ENCODE measurements at regions not wholly inside any gene's neighbourhood (a gene's known extent, or its start where the extent isn't known, plus 50 kb on each side); places are given as distances from the start of the nearest gene placed in this dataset.

- Histone ChIP-seq H3K27ac (ENCODE audit: low read length) (no peak overlapping the region), H3K9me3 (ENCODE audit: control insufficient read depth, insufficient read depth, low read length) (no peaks in the 10 kb centered on the region), H3K4me1 (ENCODE audit: control insufficient read depth, insufficient read depth, low read length) (no peaks in the 10 kb centered on the region), H3K27me3 (ENCODE audit: control insufficient read depth, insufficient read depth, low read length) (no peaks in the 10 kb centered on the region), H3K36me3 (ENCODE audit: control insufficient read depth, insufficient read depth, low read length) (no peaks in the 10 kb centered on the region), H3K4me3 (ENCODE audit: low read length) (no peak overlapping the region)
- no peak for DNase-seq (ENCODE audit: low read depth, low spot score)
- no CpG with 5 or more reads among the region's 5 CpGs for WGBS (ENCODE audit: insufficient coverage, insufficient read length)
Measured at GRCh38 chr4:171714791-171715454, 98.3 kb upstream of the GALNTL6 start.

GRCh38 chr4:171710743-171711142 lies 102.5 kb upstream of the GALNTL6 start:
- Histone ChIP-seq H3K27me3 (ENCODE audit: control insufficient read depth, insufficient read depth, low read length) (no peaks in the 10 kb centered on the region), H3K9me3 (ENCODE audit: control insufficient read depth, insufficient read depth, low read length) (no peaks in the 10 kb centered on the region), H3K36me3 (ENCODE audit: control insufficient read depth, insufficient read depth, low read length) (no peaks in the 10 kb centered on the region), H3K27ac (ENCODE audit: low read length) (no peak overlapping the region), H3K4me1 (ENCODE audit: control insufficient read depth, insufficient read depth, low read length) (no peaks in the 10 kb centered on the region), H3K4me3 (ENCODE audit: low read length) (no peak overlapping the region)
- no peak for DNase-seq (ENCODE audit: low read depth, low spot score)
- WGBS (ENCODE audit: insufficient coverage, insufficient read length): no CpG with 5 or more reads among the region's 1 CpG

- H3K4me1 ChIP-seq (ENCODE audit: control insufficient read depth, insufficient read depth, low read length): no peaks in the 10 kb centered on the region
- no peaks in the 10 kb centered on the region for H3K27me3 ChIP-seq (ENCODE audit: control insufficient read depth, insufficient read depth, low read length)
- H3K9me3 ChIP-seq (ENCODE audit: control insufficient read depth, insufficient read depth, low read length): no peaks in the 10 kb centered on the region
- no peaks in the 10 kb centered on the region for H3K36me3 ChIP-seq (ENCODE audit: control insufficient read depth, insufficient read depth, low read length)
- no CpG with 5 or more reads among the region's 4 CpGs for WGBS (ENCODE audit: insufficient coverage, insufficient read length)
- H3K27ac ChIP-seq (ENCODE audit: low read length): no peak overlapping the region
- no peak overlapping the region for H3K4me3 ChIP-seq (ENCODE audit: low read length)
- no peak for DNase-seq (ENCODE audit: low read depth, low spot score)
Measured at GRCh38 chr4:171676555-171677215, 136.5 kb upstream of the GALNTL6 start.

GRCh38 chr4:171674781-171675180 lies 138.4 kb upstream of the GALNTL6 start:
- no peaks in the 10 kb centered on the region for H3K36me3 ChIP-seq (ENCODE audit: control insufficient read depth, insufficient read depth, low read length)
- no peaks in the 10 kb centered on the region for H3K9me3 ChIP-seq (ENCODE audit: control insufficient read depth, insufficient read depth, low read length)
- H3K4me1 ChIP-seq (ENCODE audit: control insufficient read depth, insufficient read depth, low read length): no peaks in the 10 kb centered on the region
- WGBS (ENCODE audit: insufficient coverage, insufficient read length): no CpG with 5 or more reads among the region's 11 CpGs
- DNase-seq (ENCODE audit: low read depth, low spot score): no peak
- H3K27ac ChIP-seq (ENCODE audit: low read length): no peak overlapping the region
- no peaks in the 10 kb centered on the region for H3K27me3 ChIP-seq (ENCODE audit: control insufficient read depth, insufficient read depth, low read length)
- no peak overlapping the region for H3K4me3 ChIP-seq (ENCODE audit: low read length)

- no peak for DNase-seq (ENCODE audit: low read depth, low spot score)
- Histone ChIP-seq H3K9me3 (ENCODE audit: control insufficient read depth, insufficient read depth, low read length) (no peaks in the 10 kb centered on the region), H3K4me1 (ENCODE audit: control insufficient read depth, insufficient read depth, low read length) (no peaks in the 10 kb centered on the region), H3K36me3 (ENCODE audit: control insufficient read depth, insufficient read depth, low read length) (no peaks in the 10 kb centered on the region), H3K27me3 (ENCODE audit: control insufficient read depth, insufficient read depth, low read length) (no peaks in the 10 kb centered on the region), H3K4me3 (ENCODE audit: low read length) (no peak overlapping the region), H3K27ac (ENCODE audit: low read length) (no peak overlapping the region)
- 100% methylated on average over 1 of the region's 3 CpGs for WGBS (ENCODE audit: insufficient coverage, insufficient read length)
Measured at GRCh38 chr4:171668403-171668802, 144.8 kb upstream of the GALNTL6 start.

- Histone ChIP-seq H3K27me3 (ENCODE audit: control insufficient read depth, insufficient read depth, low read length) (no peaks in the 10 kb centered on the region), H3K4me3 (ENCODE audit: low read length) (no peak overlapping the region), H3K9me3 (ENCODE audit: control insufficient read depth, insufficient read depth, low read length) (no peaks in the 10 kb centered on the region), H3K36me3 (ENCODE audit: control insufficient read depth, insufficient read depth, low read length) (no peaks in the 10 kb centered on the region), H3K4me1 (ENCODE audit: control insufficient read depth, insufficient read depth, low read length) (no peaks in the 10 kb centered on the region), H3K27ac (ENCODE audit: low read length) (no peak overlapping the region)
- no peak for DNase-seq (ENCODE audit: low read depth, low spot score)
Measured at GRCh38 chr4:171667906-171668305, 145.3 kb upstream of the GALNTL6 start.

- DNase-seq (ENCODE audit: low read depth, low spot score): no peak
- Histone ChIP-seq H3K27me3 (ENCODE audit: control insufficient read depth, insufficient read depth, low read length) (no peaks in the 10 kb centered on the region), H3K36me3 (ENCODE audit: control insufficient read depth, insufficient read depth, low read length) (no peaks in the 10 kb centered on the region), H3K9me3 (ENCODE audit: control insufficient read depth, insufficient read depth, low read length) (no peaks in the 10 kb centered on the region), H3K27ac (ENCODE audit: low read length) (no peak overlapping the region), H3K4me3 (ENCODE audit: low read length) (no peak overlapping the region), H3K4me1 (ENCODE audit: control insufficient read depth, insufficient read depth, low read length) (no peaks in the 10 kb centered on the region)
- WGBS (ENCODE audit: insufficient coverage, insufficient read length): no CpG with 5 or more reads among the region's 6 CpGs
Measured at GRCh38 chr4:171651071-171651470, 162.1 kb upstream of the GALNTL6 start.

GRCh38 chr4:171650543-171650942 lies 162.7 kb upstream of the GALNTL6 start:
- Histone ChIP-seq H3K4me3 (ENCODE audit: low read length) (no peak overlapping the region), H3K27me3 (ENCODE audit: control insufficient read depth, insufficient read depth, low read length) (no peaks in the 10 kb centered on the region), H3K9me3 (ENCODE audit: control insufficient read depth, insufficient read depth, low read length) (no peaks in the 10 kb centered on the region), H3K36me3 (ENCODE audit: control insufficient read depth, insufficient read depth, low read length) (no peaks in the 10 kb centered on the region), H3K27ac (ENCODE audit: low read length) (no peak overlapping the region), H3K4me1 (ENCODE audit: control insufficient read depth, insufficient read depth, low read length) (no peaks in the 10 kb centered on the region)
- DNase-seq (ENCODE audit: low read depth, low spot score): peak; percentile 7
- no CpG with 5 or more reads among the region's 2 CpGs for WGBS (ENCODE audit: insufficient coverage, insufficient read length)

GRCh38 chr4:171648926-171649325 lies 164.3 kb upstream of the GALNTL6 start:
- Histone ChIP-seq H3K27me3 (ENCODE audit: control insufficient read depth, insufficient read depth, low read length) (no peaks in the 10 kb centered on the region), H3K36me3 (ENCODE audit: control insufficient read depth, insufficient read depth, low read length) (no peaks in the 10 kb centered on the region), H3K9me3 (ENCODE audit: control insufficient read depth, insufficient read depth, low read length) (no peaks in the 10 kb centered on the region), H3K4me3 (ENCODE audit: low read length) (no peak overlapping the region), H3K27ac (ENCODE audit: low read length) (no peak overlapping the region), H3K4me1 (ENCODE audit: control insufficient read depth, insufficient read depth, low read length) (no peaks in the 10 kb centered on the region)
- DNase-seq (ENCODE audit: low read depth, low spot score): no peak
- no CpG with 5 or more reads among the region's 5 CpGs for WGBS (ENCODE audit: insufficient coverage, insufficient read length)

GRCh38 chr4:171646984-171647383 lies 166.2 kb upstream of the GALNTL6 start:
- H3K4me3 ChIP-seq (ENCODE audit: low read length): no peak overlapping the region
- H3K27ac ChIP-seq (ENCODE audit: low read length): no peak overlapping the region
- H3K4me1 ChIP-seq (ENCODE audit: control insufficient read depth, insufficient read depth, low read length): no peaks in the 10 kb centered on the region
- WGBS (ENCODE audit: insufficient coverage, insufficient read length): no CpG with 5 or more reads among the region's 6 CpGs
- H3K9me3 ChIP-seq (ENCODE audit: control insufficient read depth, insufficient read depth, low read length): no peaks in the 10 kb centered on the region
- H3K27me3 ChIP-seq (ENCODE audit: control insufficient read depth, insufficient read depth, low read length): no peaks in the 10 kb centered on the region
- DNase-seq (ENCODE audit: low read depth, low spot score): no peak
- no peaks in the 10 kb centered on the region for H3K36me3 ChIP-seq (ENCODE audit: control insufficient read depth, insufficient read depth, low read length)

Data from iPS DF 6.9 (cell line).